Nephron progenitor cell (in vitro differentiated cells): ENCODE measurements at regions not wholly inside any gene's neighbourhood (a gene's known extent, or its start where the extent isn't known, plus 50 kb on each side); places are given as distances from the start of the nearest gene placed in this dataset.

ENCODE experiments used
- DNase-seq: peaks from one replicate; pipeline ENCODE4 v3.0.0; 2021
- H3K27ac Mint-ChIP-seq: 2 replicates; pipeline ENCODE4 v1.8.0; 2021; ENCODE audit warnings: mild to moderate bottlenecking, moderate library complexity, mixed read lengths
- H3K27me3 Mint-ChIP-seq: 2 replicates; pipeline ENCODE4 v1.8.0; 2021; ENCODE audit warnings: mild to moderate bottlenecking, low read depth, mixed read lengths; ENCODE audit not compliant: poor library complexity
- H3K36me3 Mint-ChIP-seq: 2 replicates; pipeline ENCODE4 v1.8.0; 2021; ENCODE audit warnings: low read depth, mixed read lengths
- H3K4me1 Mint-ChIP-seq: 2 replicates; pipeline ENCODE4 v1.8.0; 2021; ENCODE audit warnings: mixed read lengths
- H3K4me3 Mint-ChIP-seq: 2 replicates; pipeline ENCODE4 v1.8.0; 2021; ENCODE audit warnings: mild to moderate bottlenecking, moderate library complexity, mixed read lengths
- H3K9me3 Mint-ChIP-seq: 2 replicates; pipeline ENCODE4 v1.8.0; 2021; ENCODE audit warnings: mild to moderate bottlenecking, moderate library complexity, mixed read lengths
- CTCF ChIP-seq: fragments of 200-600 bp; sonication (generic); IDR thresholded peaks from 2 replicates; pipeline ENCODE4 v1.5.0; 2021; ENCODE audit warnings: antibody characterized with exemption

DNA sequence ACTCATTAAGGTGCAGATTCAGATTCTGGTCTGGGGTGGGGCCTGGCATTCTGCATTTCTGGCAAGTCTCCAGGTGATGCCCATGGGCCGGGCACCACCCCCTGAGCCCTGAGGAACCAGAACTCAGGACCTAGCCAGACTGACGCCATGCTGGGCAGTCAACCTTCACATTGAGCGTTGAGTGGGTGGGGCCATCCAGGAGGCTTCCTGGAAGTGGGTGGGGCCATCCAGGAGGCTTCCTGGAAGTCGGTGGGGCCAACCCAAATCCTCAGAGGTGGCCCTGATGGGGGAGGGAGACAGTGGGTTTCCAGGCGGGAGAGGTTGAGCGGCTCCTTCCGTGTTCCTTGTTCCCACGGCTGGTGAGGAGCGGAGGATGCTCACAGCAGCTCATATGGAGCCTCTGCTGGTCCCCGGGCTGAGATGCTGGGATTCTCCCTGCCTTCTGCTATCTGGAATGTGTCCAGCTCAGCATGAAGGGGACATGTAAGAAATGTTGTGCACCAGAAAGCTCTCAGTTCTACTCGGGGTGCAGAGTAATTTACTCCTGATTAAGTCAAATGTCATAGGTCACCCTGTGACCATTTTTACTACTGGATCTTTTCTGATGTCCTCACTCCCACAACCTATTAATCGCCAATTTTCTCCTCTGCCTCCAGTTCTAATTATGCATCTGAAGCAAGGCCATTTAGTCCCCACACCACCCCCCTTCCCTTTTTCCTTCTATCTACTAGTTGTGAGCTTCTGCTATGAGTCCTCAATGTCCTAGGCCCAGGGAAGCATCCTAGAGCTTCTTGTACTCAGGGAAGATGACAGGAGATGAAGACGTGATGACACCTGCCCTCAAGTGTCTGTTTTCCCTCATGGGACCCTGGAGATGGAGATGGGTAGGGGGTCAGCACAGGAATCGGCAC is 435.4 kb downstream of the PTPRU start:
- no peak for TF ChIP-seq CTCF
- Mint-ChIP-seq H3K4me1 (peaks cover 72% of the 10 kb centered on the region), H3K36me3 (no peaks in the 10 kb centered on the region), H3K27me3 (peaks cover 4% of the 10 kb centered on the region), H3K4me3 (no peak overlapping the region), H3K9me3 (no peaks in the 10 kb centered on the region), H3K27ac (no peak overlapping the region)
- DNase-seq: no peak

GRCh38 chr1:29670752-29671151 is 434.4 kb downstream of the PTPRU start:
- Mint-ChIP-seq H3K4me3 (no peak overlapping the region), H3K36me3 (no peaks in the 10 kb centered on the region), H3K4me1 (peaks cover 63% of the 10 kb centered on the region), H3K27me3 (peaks cover 8% of the 10 kb centered on the region), H3K9me3 (no peaks in the 10 kb centered on the region), H3K27ac (no peak overlapping the region)
- no peak for TF ChIP-seq CTCF
- DNase-seq: no peak

GRCh38 chr1:29669912-29670311 is 433.6 kb downstream of the PTPRU start:
- Mint-ChIP-seq H3K27ac (no peak overlapping the region), H3K9me3 (no peaks in the 10 kb centered on the region), H3K27me3 (peaks cover 8% of the 10 kb centered on the region), H3K4me1 (peaks cover 58% of the 10 kb centered on the region), H3K36me3 (no peaks in the 10 kb centered on the region), H3K4me3 (no peak overlapping the region)
- TF ChIP-seq CTCF: no peak
- no peak for DNase-seq

GRCh38 chr1:29669158-29669871 is 433.0 kb downstream of the PTPRU start:
- H3K27ac Mint-ChIP-seq: no peak overlapping the region
- TF ChIP-seq CTCF: no peak
- H3K4me3 Mint-ChIP-seq: peak overlapping the region; percentile 25
- no peak for DNase-seq
- H3K36me3 Mint-ChIP-seq: no peaks in the 10 kb centered on the region
- H3K9me3 Mint-ChIP-seq: no peaks in the 10 kb centered on the region
- H3K4me1 Mint-ChIP-seq: peaks cover 59% of the 10 kb centered on the region
- peaks cover 8% of the 10 kb centered on the region for H3K27me3 Mint-ChIP-seq

DNA sequence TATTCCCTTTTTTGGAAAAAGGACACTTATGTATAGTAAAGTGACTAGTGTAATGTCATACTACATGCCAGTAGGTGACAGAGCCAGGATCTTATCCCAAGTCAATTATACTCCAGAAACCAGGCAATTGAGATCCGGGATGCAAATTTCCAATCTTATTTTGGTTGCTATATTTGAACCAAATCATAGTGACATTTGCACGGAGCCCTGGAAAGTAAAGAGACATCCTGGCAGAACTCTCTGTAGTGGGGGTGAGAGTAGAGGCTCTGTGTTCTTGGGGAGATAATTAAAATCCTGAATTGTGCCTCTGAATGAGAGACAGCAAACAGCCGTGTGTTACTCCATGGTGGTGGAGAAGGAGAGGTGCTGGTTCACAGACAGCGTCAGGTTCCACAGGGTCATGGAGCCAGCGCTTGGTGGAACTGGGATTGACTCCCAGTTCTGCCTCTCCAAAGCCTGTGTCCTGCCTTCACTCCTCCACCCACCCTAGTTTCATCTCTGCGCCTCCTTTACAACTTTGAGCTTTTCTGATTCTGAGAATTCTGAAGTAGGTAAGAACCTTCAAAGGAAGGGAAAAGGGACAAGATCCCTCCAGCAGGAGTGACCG is 432.3 kb downstream of the PTPRU start:
- DNase-seq: no peak
- Mint-ChIP-seq H3K4me3 (no peak overlapping the region), H3K9me3 (no peaks in the 10 kb centered on the region), H3K4me1 (peaks cover 54% of the 10 kb centered on the region), H3K36me3 (no peaks in the 10 kb centered on the region), H3K27ac (no peak overlapping the region), H3K27me3 (peaks cover 8% of the 10 kb centered on the region)
- TF ChIP-seq CTCF: no peak
